Natural killer cell (primary cell): ENCODE measurements at regions not wholly inside any gene's neighbourhood (a gene's known extent, or its start where the extent isn't known, plus 50 kb on each side); places are given as distances from the start of the nearest gene placed in this dataset.

Experiments used
- ATAC-seq, 3 donors: fragments of 150-1000 bp in 2 of 3; fragments of 200-7000 bp in 1 of 3; cut with Tn5 transposase; 1 replicate in 1 of 3; 2 replicates in 2 of 3; pipeline ENCODE4 v1.10.0; 2021; ENCODE audit warnings: mild to moderate bottlenecking in 2 of 3, moderate library complexity in 2 of 3
- DNase-seq, 2 donors: peaks; one replicate each; pipeline versions ENCODE4 v3.0.0 to v3.0.0-alpha.2; 2013 to 2021; ENCODE audit warnings: mixed read lengths in 1 of 2
- H3K27ac ChIP-seq: one replicate; pipeline ENCODE4 v1.5.1; 2013; ENCODE audit warnings: mild to moderate bottlenecking, low read length
- H3K27me3 ChIP-seq: one replicate; pipeline ENCODE4 v1.6.1; 2013; ENCODE audit warnings: low read length; ENCODE audit not compliant: control insufficient read depth, insufficient read depth
- H3K36me3 ChIP-seq: one replicate; pipeline ENCODE4 v1.6.1; 2013; ENCODE audit warnings: low read length; ENCODE audit not compliant: control insufficient read depth, insufficient read depth
- H3K4me1 ChIP-seq: one replicate; pipeline ENCODE4 v1.6.1; 2013; ENCODE audit warnings: low read length; ENCODE audit not compliant: control insufficient read depth, insufficient read depth
- H3K4me3 ChIP-seq: one replicate; pipeline ENCODE4 v1.5.1; 2013; ENCODE audit warnings: low read length
- H3K9me3 ChIP-seq: one replicate; pipeline ENCODE4 v1.6.1; 2013; ENCODE audit warnings: low read length; ENCODE audit not compliant: control insufficient read depth, insufficient read depth
- H3K27ac Mint-ChIP-seq, 2 donors: one replicate each; pipeline ENCODE4 v1.8.0; 2022; ENCODE audit warnings: mild to moderate bottlenecking in 2 of 2, mixed read lengths in 2 of 2, moderate library complexity in 1 of 2
- H3K27me3 Mint-ChIP-seq, 2 donors: one replicate each; pipeline ENCODE4 v1.8.0; 2022; ENCODE audit warnings: low read depth in 2 of 2, mixed read lengths in 2 of 2
- H3K36me3 Mint-ChIP-seq: one replicate; pipeline ENCODE4 v1.8.0; 2022; ENCODE audit warnings: mixed read lengths
- H3K4me1 Mint-ChIP-seq, 2 donors: one replicate each; pipeline ENCODE4 v1.8.0; 2022; ENCODE audit warnings: mixed read lengths in 2 of 2
- H3K4me3 Mint-ChIP-seq: one replicate; pipeline ENCODE4 v1.8.0; 2022; ENCODE audit warnings: mild to moderate bottlenecking, moderate library complexity, mixed read lengths
- H3K9me3 Mint-ChIP-seq, 2 donors: one replicate each; pipeline ENCODE4 v1.8.0; 2022; ENCODE audit warnings: mixed read lengths in 2 of 2
- WGBS: methylation state at CpG from one replicate; pipeline ENCODE4 v1.1.7; 2013; ENCODE audit warnings: missing lambda C conversion rate; ENCODE audit not compliant: insufficient coverage; 5-methylcytosine and 5-hydroxymethylcytosine counted together
- intact Hi-C: fragments of 100-400 bp; cut with micrococcal nuclease; formaldehyde crosslinking; loops from one replicate; pipeline ENCODE4 v1.14.2; 2022
- TF ChIP-seq, protein P1 (sequence below): fragments of 200-600 bp; IDR thresholded peaks from one replicate; pipeline ENCODE4 v1.8.0; 2022; ENCODE audit warnings: antibody characterized with exemption

DNA sequence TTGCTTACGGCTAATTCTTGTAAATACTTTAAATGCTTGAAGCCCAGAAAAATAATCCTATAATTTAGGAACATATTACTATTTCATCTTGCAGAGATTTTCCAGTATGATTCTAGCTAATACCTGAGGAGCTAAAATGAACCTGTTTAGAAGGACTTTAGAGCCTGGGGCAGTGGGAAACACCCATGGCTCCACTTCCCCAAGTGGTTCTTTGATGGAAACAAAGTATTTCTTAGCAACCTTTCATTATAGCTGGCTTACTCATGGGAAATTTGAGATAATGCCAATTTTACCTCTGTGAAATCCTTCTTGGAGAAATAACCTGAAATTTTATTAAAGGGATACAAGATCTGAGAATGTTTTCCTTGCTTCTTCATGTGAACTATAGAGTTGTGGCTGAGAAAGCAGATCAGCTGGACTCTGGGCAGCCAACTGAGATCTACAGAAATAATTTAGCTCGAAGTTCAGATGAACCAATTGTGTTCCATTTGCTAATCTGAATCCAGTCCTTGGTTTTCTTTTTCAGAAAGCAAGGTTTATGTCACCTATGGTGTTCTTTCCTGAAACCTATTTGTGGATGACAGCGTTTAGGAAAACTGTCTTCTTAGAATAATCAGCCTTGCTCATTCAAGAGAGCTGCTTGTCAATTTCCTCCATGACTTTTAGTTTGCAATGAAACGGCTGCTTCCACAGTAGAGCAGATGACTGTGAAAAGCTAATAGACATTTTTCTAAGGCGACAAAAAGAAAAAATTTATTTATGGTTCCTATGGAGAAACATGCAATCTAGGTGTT lies 141.8 kb upstream of the CPM start:
- ATAC-seq (no peak), DNase-seq (no peak)
- WGBS = 83% methylated on average over 4 of the region's 5 CpGs
- no peaks in the 10 kb centered on the region for H3K4me1 Mint-ChIP-seq
- no peaks in the 10 kb centered on the region for H3K27me3 ChIP-seq
- H3K4me3 Mint-ChIP-seq = no peak overlapping the region
- no peak overlapping the region for H3K27ac Mint-ChIP-seq
- H3K4me1 ChIP-seq = no peaks in the 10 kb centered on the region
- intact Hi-C loops = no loop called here
- H3K27ac ChIP-seq = no peak overlapping the region
- H3K9me3 Mint-ChIP-seq = no peaks in the 10 kb centered on the region
- no peaks in the 10 kb centered on the region for H3K9me3 ChIP-seq
- H3K36me3 ChIP-seq = no peaks in the 10 kb centered on the region
- H3K4me3 ChIP-seq = no peak overlapping the region
- no peaks in the 10 kb centered on the region for H3K36me3 Mint-ChIP-seq
- TF ChIP-seq, protein P1, sequence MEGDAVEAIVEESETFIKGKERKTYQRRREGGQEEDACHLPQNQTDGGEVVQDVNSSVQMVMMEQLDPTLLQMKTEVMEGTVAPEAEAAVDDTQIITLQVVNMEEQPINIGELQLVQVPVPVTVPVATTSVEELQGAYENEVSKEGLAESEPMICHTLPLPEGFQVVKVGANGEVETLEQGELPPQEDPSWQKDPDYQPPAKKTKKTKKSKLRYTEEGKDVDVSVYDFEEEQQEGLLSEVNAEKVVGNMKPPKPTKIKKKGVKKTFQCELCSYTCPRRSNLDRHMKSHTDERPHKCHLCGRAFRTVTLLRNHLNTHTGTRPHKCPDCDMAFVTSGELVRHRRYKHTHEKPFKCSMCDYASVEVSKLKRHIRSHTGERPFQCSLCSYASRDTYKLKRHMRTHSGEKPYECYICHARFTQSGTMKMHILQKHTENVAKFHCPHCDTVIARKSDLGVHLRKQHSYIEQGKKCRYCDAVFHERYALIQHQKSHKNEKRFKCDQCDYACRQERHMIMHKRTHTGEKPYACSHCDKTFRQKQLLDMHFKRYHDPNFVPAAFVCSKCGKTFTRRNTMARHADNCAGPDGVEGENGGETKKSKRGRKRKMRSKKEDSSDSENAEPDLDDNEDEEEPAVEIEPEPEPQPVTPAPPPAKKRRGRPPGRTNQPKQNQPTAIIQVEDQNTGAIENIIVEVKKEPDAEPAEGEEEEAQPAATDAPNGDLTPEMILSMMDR = no peak
- peaks cover 8 to 28% of the 10 kb centered on the region in 2 donors for H3K27me3 Mint-ChIP-seq

DNA sequence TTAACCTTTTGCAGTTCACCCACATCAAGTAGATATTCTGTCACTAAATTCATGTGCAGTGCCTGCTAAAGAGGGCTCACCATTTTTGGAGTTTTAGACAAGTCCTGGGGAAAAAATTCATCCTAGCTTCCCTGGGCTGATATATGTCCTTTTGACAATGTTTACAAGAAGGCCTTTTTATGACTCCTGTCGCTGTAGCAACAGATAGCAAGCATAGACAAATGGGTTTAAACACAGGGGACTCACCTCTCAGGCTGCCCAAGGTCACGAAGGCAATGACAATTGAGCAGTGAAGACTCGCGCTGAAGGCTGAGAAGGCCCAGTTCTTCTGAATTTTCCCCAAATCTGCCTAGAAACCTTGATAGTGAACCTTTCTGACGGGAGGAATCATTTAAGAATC lies 150.7 kb upstream of the CPM start:
- no peak for DNase-seq
- Mint-ChIP-seq H3K27me3 (peaks cover 0 to 8% of the 10 kb centered on the region in 2 donors), H3K4me1 (no peaks in the 10 kb centered on the region), H3K4me3 (no peak overlapping the region), H3K9me3 (no peaks in the 10 kb centered on the region), H3K27ac (no peak overlapping the region), H3K36me3 (no peaks in the 10 kb centered on the region)
- no peaks in the 10 kb centered on the region for H3K4me1 ChIP-seq
- H3K27me3 ChIP-seq = no peaks in the 10 kb centered on the region
- intact Hi-C loops = no loop called here
- H3K36me3 ChIP-seq = no peaks in the 10 kb centered on the region
- no peaks in the 10 kb centered on the region for H3K9me3 ChIP-seq
- 86% methylated on average over 5 of the region's 5 CpGs for WGBS
- no peak overlapping the region for H3K27ac ChIP-seq
- no peak overlapping the region for H3K4me3 ChIP-seq
- TF ChIP-seq, protein P1 = no peak
- ATAC-seq = no peak

DNA sequence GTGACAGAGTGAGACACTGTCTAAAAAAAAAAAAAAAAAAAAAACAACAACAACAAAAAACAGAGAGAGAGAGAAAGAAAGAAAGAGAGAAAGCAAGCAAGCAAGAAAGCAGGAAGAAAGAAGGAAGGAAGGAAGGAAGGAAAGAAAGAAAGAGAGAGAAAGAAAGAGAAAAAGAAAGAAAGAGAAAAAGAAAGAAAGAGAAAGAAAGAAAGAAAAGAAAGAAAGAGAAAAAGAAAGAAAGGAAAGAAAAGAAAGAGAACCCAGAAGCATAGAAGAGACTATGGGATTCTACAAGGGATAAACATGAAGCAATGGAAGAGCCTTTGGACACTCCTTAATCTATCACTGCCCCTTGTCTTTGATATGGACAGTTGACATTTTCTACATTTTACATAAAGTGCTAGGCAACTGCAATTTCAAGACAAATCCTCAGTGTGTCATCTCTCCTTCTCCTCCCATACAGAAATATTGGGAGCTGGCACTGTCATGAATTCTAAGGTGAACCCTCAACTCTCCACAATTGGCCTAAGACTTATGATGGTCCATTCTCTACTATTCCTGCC lies 151.9 kb upstream of the CPM start:
- H3K4me1 ChIP-seq = no peaks in the 10 kb centered on the region
- Mint-ChIP-seq H3K4me1 (no peaks in the 10 kb centered on the region), H3K9me3 (no peaks in the 10 kb centered on the region), H3K4me3 (no peak overlapping the region), H3K27ac (no peak overlapping the region), H3K36me3 (no peaks in the 10 kb centered on the region), H3K27me3 (peaks cover 3 to 16% of the 10 kb centered on the region in 2 donors)
- TF ChIP-seq, protein P1 = no peak
- no peaks in the 10 kb centered on the region for H3K27me3 ChIP-seq
- intact Hi-C loops = no loop called here
- no peak for DNase-seq
- ATAC-seq = no peak
- no peak overlapping the region for H3K27ac ChIP-seq
- no peaks in the 10 kb centered on the region for H3K36me3 ChIP-seq
- H3K9me3 ChIP-seq = no peaks in the 10 kb centered on the region
- H3K4me3 ChIP-seq = no peak overlapping the region

DNA sequence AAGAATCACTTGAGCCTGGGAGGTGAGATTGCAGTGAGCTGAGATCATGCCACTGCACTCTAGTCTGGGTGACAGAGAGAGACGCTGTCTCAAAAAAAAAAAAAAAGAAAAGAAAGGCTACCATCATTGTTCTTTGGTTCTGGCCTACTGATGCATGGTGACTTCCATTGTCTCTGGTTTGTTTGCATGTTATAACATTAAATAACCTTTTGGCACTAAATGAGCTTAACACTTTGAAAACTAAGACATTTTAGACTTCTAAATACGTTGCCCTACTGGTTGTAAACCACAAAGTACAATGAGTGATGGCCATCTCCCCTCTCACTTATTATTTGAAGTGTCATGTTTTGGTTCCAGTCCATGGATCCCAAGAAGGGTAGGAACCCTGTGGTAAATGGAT lies 152.9 kb upstream of the CPM start:
- no peaks in the 10 kb centered on the region for H3K4me1 ChIP-seq
- H3K27me3 ChIP-seq = no peaks in the 10 kb centered on the region
- ATAC-seq (no peak), DNase-seq (no peak)
- H3K4me1 Mint-ChIP-seq = no peaks in the 10 kb centered on the region
- no peak overlapping the region for H3K4me3 Mint-ChIP-seq
- H3K36me3 Mint-ChIP-seq = no peaks in the 10 kb centered on the region
- 84% methylated on average over 2 of the region's 2 CpGs for WGBS
- TF ChIP-seq, protein P1 = no peak
- peaks cover 8 to 17% of the 10 kb centered on the region in 2 donors for H3K27me3 Mint-ChIP-seq
- intact Hi-C loops = no loop called here
- no peak overlapping the region for H3K27ac ChIP-seq
- no peak overlapping the region for H3K27ac Mint-ChIP-seq
- H3K4me3 ChIP-seq = no peak overlapping the region
- H3K9me3 ChIP-seq = no peaks in the 10 kb centered on the region
- no peaks in the 10 kb centered on the region for H3K9me3 Mint-ChIP-seq
- H3K36me3 ChIP-seq = no peaks in the 10 kb centered on the region
